ENCODE measurements at regions not wholly inside any gene's neighbourhood (a gene's known extent, or its start where the extent isn't known, plus 50 kb on each side); places are given as distances from the start of the nearest gene placed in this dataset.

DNA sequence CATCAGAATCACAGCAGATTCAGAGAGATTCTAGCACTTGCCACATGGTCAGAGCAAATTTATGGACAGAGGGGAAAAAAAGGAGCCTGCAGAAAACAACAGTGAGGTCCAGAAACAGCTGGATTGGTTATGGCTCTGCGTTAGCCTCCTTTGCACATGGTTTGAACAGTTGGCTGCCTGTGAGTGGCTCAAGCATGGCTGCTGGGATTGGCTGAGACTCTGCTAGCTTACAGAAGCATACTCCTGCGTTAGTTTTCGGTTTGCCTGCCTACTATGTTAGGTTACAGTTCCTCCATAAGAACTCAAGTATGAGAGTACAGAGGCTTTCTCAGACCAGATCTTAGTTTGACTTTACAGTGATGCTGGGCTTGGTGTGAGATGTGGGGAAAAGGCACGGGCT is 80.7 kb upstream of the WDR11 start (continued):
- no peak for TF ChIP-seq NAIF1 (CRISPR knock-in tag; IDR thresholded peaks at IDR 0.05; ENCODE audit: borderline replicate concordance)

DNA sequence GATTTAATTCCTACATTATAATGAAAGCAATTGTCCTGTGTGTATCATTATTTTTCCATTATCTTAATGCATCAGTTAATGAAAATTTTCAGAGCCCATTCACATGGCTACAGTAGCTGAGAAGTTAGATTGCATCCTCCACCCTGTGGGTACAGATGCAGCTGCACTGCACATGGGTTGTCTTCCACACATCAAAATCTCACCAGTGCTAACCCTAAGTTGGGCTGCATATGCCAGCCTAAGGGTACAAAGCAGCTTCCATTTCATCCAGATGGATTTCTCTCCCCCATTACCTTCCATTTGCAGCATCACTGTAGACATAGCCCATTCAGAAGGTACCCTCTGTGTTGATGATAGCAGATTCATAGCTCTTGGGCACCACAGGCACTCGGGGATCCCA is 74.7 kb upstream of the WDR11 start:
- CTCF ChIA-PET (ENCODE audit: low intra/inter-chr PET ratio, low total read pairs): no interaction called here
- BruUV-seq (replicated peaks): no TSS peak
- ATAC-seq (no peak), FAIRE-seq (no peak), DNase-seq (ENCODE audit: low spot score) (no peak)
- Histone ChIP-seq H3K9me3 (ENCODE audit: low read length) (no peaks in the 10 kb centered on the region), H3K27me3 (ENCODE audit: control insufficient read depth in 1 of 2, insufficient read depth in 2 of 2, low read length in 2 of 2) (peaks cover 0 to 17% of the 10 kb centered on the region in 2 experiments; a peak in 4 of 5 replicates), H4K20me1 (ENCODE audit: insufficient read depth, low read length) (no peaks in the 10 kb centered on the region), H3K36me3 (replicated peaks in 1 of 2; ENCODE audit: control insufficient read depth in 1 of 2, insufficient read depth in 2 of 2, low read length in 2 of 2) (no peaks in the 10 kb centered on the region), H3K4me3 (replicated peaks in 1 of 3; ENCODE audit: insufficient read depth in 1 of 3, low read depth in 2 of 3, low read length in 3 of 3) (no peak overlapping the region), H2AFZ (ENCODE audit: low read length) (no peak overlapping the region), H3K27ac (ENCODE audit: extremely low read length, insufficient read depth, low read length) (no peak overlapping the region), H3K4me1 (ENCODE audit: insufficient read depth, low read length) (no peaks in the 10 kb centered on the region), H3K4me2 (ENCODE audit: low read depth, low read length) (no peak overlapping the region), H3K9ac (ENCODE audit: insufficient read depth, low read depth, low read length) (no peak overlapping the region), H3K79me2 (ENCODE audit: insufficient read depth, low read length) (no peaks in the 10 kb centered on the region)
- intact Hi-C loops (cut with micrococcal nuclease; ENCODE audit: unreplicated experiment): no loop called here
- in situ Hi-C loops (cut with HindIII; ENCODE audit: extremely low pct_ligation_motif_present, low pct_unique_long_range_greater_than_20kb): no loop called here
- TF ChIP-seq MED1 (CRISPR knock-in tag; IDR thresholded peaks at IDR 0.05) (no peak), ZNF713 (CRISPR knock-in tag; IDR thresholded peaks at IDR 0.05) (no peak), ZNF784 (CRISPR knock-in tag; IDR thresholded peaks at IDR 0.05; ENCODE audit: borderline replicate concordance) (no peak)
- TF ChIP-seq, protein P1, sequence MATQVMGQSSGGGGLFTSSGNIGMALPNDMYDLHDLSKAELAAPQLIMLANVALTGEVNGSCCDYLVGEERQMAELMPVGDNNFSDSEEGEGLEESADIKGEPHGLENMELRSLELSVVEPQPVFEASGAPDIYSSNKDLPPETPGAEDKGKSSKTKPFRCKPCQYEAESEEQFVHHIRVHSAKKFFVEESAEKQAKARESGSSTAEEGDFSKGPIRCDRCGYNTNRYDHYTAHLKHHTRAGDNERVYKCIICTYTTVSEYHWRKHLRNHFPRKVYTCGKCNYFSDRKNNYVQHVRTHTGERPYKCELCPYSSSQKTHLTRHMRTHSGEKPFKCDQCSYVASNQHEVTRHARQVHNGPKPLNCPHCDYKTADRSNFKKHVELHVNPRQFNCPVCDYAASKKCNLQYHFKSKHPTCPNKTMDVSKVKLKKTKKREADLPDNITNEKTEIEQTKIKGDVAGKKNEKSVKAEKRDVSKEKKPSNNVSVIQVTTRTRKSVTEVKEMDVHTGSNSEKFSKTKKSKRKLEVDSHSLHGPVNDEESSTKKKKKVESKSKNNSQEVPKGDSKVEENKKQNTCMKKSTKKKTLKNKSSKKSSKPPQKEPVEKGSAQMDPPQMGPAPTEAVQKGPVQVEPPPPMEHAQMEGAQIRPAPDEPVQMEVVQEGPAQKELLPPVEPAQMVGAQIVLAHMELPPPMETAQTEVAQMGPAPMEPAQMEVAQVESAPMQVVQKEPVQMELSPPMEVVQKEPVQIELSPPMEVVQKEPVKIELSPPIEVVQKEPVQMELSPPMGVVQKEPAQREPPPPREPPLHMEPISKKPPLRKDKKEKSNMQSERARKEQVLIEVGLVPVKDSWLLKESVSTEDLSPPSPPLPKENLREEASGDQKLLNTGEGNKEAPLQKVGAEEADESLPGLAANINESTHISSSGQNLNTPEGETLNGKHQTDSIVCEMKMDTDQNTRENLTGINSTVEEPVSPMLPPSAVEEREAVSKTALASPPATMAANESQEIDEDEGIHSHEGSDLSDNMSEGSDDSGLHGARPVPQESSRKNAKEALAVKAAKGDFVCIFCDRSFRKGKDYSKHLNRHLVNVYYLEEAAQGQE (IDR thresholded peaks at IDR 0.05; ENCODE audit: borderline replicate concordance in 1 of 2, low read depth in 1 of 2, low read length in 2 of 2): no peak
- TF ChIP-seq, protein P2, sequence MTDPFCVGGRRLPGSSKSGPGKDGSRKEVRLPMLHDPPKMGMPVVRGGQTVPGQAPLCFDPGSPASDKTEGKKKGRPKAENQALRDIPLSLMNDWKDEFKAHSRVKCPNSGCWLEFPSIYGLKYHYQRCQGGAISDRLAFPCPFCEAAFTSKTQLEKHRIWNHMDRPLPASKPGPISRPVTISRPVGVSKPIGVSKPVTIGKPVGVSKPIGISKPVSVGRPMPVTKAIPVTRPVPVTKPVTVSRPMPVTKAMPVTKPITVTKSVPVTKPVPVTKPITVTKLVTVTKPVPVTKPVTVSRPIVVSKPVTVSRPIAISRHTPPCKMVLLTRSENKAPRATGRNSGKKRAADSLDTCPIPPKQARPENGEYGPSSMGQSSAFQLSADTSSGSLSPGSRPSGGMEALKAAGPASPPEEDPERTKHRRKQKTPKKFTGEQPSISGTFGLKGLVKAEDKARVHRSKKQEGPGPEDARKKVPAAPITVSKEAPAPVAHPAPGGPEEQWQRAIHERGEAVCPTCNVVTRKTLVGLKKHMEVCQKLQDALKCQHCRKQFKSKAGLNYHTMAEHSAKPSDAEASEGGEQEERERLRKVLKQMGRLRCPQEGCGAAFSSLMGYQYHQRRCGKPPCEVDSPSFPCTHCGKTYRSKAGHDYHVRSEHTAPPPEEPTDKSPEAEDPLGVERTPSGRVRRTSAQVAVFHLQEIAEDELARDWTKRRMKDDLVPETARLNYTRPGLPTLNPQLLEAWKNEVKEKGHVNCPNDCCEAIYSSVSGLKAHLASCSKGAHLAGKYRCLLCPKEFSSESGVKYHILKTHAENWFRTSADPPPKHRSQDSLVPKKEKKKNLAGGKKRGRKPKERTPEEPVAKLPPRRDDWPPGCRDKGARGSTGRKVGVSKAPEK (CRISPR knock-in tag; IDR thresholded peaks at IDR 0.05; ENCODE audit: borderline replicate concordance): no peak
- WGBS (ENCODE audit: low lambda C conversion rate): 0% methylated on average over 1 of the region's 1 CpG
- POLR2A ChIA-PET: no interaction called here
